ENCODE measurements at regions not wholly inside any gene's neighbourhood (a gene's known extent, or its start where the extent isn't known, plus 50 kb on each side); places are given as distances from the start of the nearest gene placed in this dataset.

DNA sequence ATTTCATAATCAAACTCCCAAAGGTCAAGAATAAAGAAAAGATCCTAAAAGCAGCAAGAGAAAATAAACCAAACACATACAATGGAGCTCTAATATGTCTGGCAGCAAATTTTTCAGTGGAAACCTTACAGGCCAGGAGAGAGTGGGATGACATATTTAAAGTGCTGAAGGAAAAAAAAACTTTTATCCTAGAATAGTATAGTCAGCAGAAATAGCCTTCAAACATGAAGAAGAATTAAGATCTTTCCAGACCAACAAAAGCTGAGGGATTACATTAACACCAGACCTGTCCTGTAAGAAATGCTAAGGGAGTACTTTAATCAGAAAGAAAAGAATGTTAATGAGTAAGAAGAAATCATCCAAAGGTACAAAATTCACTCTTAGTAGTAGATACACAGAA lies 215.7 kb upstream of the IGF1 start:
- TF ChIP-seq, protein P1, sequence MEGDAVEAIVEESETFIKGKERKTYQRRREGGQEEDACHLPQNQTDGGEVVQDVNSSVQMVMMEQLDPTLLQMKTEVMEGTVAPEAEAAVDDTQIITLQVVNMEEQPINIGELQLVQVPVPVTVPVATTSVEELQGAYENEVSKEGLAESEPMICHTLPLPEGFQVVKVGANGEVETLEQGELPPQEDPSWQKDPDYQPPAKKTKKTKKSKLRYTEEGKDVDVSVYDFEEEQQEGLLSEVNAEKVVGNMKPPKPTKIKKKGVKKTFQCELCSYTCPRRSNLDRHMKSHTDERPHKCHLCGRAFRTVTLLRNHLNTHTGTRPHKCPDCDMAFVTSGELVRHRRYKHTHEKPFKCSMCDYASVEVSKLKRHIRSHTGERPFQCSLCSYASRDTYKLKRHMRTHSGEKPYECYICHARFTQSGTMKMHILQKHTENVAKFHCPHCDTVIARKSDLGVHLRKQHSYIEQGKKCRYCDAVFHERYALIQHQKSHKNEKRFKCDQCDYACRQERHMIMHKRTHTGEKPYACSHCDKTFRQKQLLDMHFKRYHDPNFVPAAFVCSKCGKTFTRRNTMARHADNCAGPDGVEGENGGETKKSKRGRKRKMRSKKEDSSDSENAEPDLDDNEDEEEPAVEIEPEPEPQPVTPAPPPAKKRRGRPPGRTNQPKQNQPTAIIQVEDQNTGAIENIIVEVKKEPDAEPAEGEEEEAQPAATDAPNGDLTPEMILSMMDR (tag by site-specific recombination; IDR thresholded peaks at IDR 0.05), result no peak
- no peak for TF ChIP-seq ZBTB21 (tag by site-specific recombination; IDR thresholded peaks at IDR 0.05)
